Panc1 (cell line): ENCODE measurements at regions not wholly inside any gene's neighbourhood (a gene's known extent, or its start where the extent isn't known, plus 50 kb on each side); places are given as distances from the start of the nearest gene placed in this dataset.

Experiments used
- TCF7L2 ChIP-seq: IDR thresholded peaks from 2 replicates; pipeline ENCODE4 v1.6.1; 2011; ENCODE audit warnings: mild to moderate bottlenecking, low read depth, low read length, inconsistent platforms
- TF ChIP-seq, protein P1 (sequence below): fragments of 450-650 bp; IDR thresholded peaks from 2 replicates; pipeline ENCODE4 v1.5.1; 2017; ENCODE audit warnings: mild to moderate bottlenecking

- TF ChIP-seq, protein P1, sequence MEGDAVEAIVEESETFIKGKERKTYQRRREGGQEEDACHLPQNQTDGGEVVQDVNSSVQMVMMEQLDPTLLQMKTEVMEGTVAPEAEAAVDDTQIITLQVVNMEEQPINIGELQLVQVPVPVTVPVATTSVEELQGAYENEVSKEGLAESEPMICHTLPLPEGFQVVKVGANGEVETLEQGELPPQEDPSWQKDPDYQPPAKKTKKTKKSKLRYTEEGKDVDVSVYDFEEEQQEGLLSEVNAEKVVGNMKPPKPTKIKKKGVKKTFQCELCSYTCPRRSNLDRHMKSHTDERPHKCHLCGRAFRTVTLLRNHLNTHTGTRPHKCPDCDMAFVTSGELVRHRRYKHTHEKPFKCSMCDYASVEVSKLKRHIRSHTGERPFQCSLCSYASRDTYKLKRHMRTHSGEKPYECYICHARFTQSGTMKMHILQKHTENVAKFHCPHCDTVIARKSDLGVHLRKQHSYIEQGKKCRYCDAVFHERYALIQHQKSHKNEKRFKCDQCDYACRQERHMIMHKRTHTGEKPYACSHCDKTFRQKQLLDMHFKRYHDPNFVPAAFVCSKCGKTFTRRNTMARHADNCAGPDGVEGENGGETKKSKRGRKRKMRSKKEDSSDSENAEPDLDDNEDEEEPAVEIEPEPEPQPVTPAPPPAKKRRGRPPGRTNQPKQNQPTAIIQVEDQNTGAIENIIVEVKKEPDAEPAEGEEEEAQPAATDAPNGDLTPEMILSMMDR: no peak
- no peak for TF ChIP-seq TCF7L2
Observed at GRCh38 chrX:39418731-39419638, 617.7 kb downstream of the MID1IP1 start.
